ENCODE measurements at regions not wholly inside any gene's neighbourhood (a gene's known extent, or its start where the extent isn't known, plus 50 kb on each side); places are given as distances from the start of the nearest gene placed in this dataset.
"Not testable (repeated sequence)": the region's sequence is repeated elsewhere in the genome, so short reads cannot be mapped to it uniquely, and the experiment has no call there.

- no peaks in the 10 kb centered on the region for H3K27me3 ChIP-seq (ENCODE audit: low read depth)
- H3K4me3 ChIP-seq = no peak overlapping the region
- ATAC-seq (no peak), DNase-seq (no peak)
- peaks cover 9% of the 10 kb centered on the region for H3K9me3 ChIP-seq
- intact Hi-C loops (cut with DNase I) = no loop called here
- no peaks in the 10 kb centered on the region for H3K36me3 ChIP-seq
- no peak overlapping the region for H3K27ac ChIP-seq
- no peak for TF ChIP-seq CTCF (IDR thresholded peaks at IDR 0.05)
- no peaks in the 10 kb centered on the region for H3K4me1 ChIP-seq
Observed at GRCh38 chr1:60692031-60692430, 390.3 kb upstream of the NFIA start.

GRCh38 chr1:60688221-60688620 is 394.1 kb upstream of the NFIA start:
- intact Hi-C loops (cut with DNase I); H3K4me1 ChIP-seq; DNase-seq; H3K27me3 ChIP-seq (ENCODE audit: low read depth); H3K9me3 ChIP-seq; H3K4me3 ChIP-seq; H3K36me3 ChIP-seq; H3K27ac ChIP-seq; ATAC-seq: not testable (repeated sequence)

- no peak for TF ChIP-seq CTCF (IDR thresholded peaks at IDR 0.05)
- no peaks in the 10 kb centered on the region for H3K4me1 ChIP-seq
- intact Hi-C loops (cut with DNase I) = no loop called here
- no peaks in the 10 kb centered on the region for H3K36me3 ChIP-seq
- H3K4me3 ChIP-seq = no peak overlapping the region
- H3K27me3 ChIP-seq (ENCODE audit: low read depth) = no peaks in the 10 kb centered on the region
- DNase-seq (no peak), ATAC-seq (no peak)
- no peak overlapping the region for H3K27ac ChIP-seq
- no peaks in the 10 kb centered on the region for H3K9me3 ChIP-seq
Observed at GRCh38 chr1:60681095-60681860, 401.1 kb upstream of the NFIA start.

- Histone ChIP-seq H3K4me1 (no peaks in the 10 kb centered on the region), H3K9me3 (no peaks in the 10 kb centered on the region), H3K27me3 (ENCODE audit: low read depth) (no peaks in the 10 kb centered on the region), H3K4me3 (no peak overlapping the region), H3K27ac (no peak overlapping the region), H3K36me3 (no peaks in the 10 kb centered on the region)
- ATAC-seq (no peak), DNase-seq (no peak)
- intact Hi-C loops (cut with DNase I) = no loop called here
- no peak for TF ChIP-seq CTCF (IDR thresholded peaks at IDR 0.05)
Observed at GRCh38 chr1:60679524-60680375, 402.6 kb upstream of the NFIA start.

- ATAC-seq (no peak), DNase-seq (no peak)
- no peaks in the 10 kb centered on the region for H3K27me3 ChIP-seq (ENCODE audit: low read depth)
- H3K36me3 ChIP-seq = no peaks in the 10 kb centered on the region
- H3K27ac ChIP-seq = no peak overlapping the region
- no peaks in the 10 kb centered on the region for H3K9me3 ChIP-seq
- intact Hi-C loops (cut with DNase I) = no loop called here
- no peaks in the 10 kb centered on the region for H3K4me1 ChIP-seq
- no peak for TF ChIP-seq CTCF (IDR thresholded peaks at IDR 0.05)
- no peak overlapping the region for H3K4me3 ChIP-seq
Observed at GRCh38 chr1:60678802-60679201, 403.6 kb upstream of the NFIA start.

GRCh38 chr1:60678391-60678790 is 404.0 kb upstream of the NFIA start:
- ATAC-seq (no peak), DNase-seq (no peak)
- Histone ChIP-seq H3K36me3 (no peaks in the 10 kb centered on the region), H3K27me3 (ENCODE audit: low read depth) (no peaks in the 10 kb centered on the region), H3K9me3 (no peaks in the 10 kb centered on the region), H3K4me1 (no peaks in the 10 kb centered on the region), H3K4me3 (no peak overlapping the region), H3K27ac (no peak overlapping the region)
- no peak for TF ChIP-seq CTCF (IDR thresholded peaks at IDR 0.05)
- intact Hi-C loops (cut with DNase I) = no loop called here
